HG02763 (cell line): ENCODE measurements at regions not wholly inside any gene's neighbourhood (a gene's known extent, or its start where the extent isn't known, plus 50 kb on each side); places are given as distances from the start of the nearest gene placed in this dataset.

Experiments
- ATAC-seq: cut with Tn5 transposase; IDR thresholded peaks from one replicate; pipeline ENCODE4 v1.9.1; 2021; ENCODE audit warnings: mild to moderate bottlenecking, moderate library complexity; ENCODE audit not compliant: unreplicated experiment

DNA sequence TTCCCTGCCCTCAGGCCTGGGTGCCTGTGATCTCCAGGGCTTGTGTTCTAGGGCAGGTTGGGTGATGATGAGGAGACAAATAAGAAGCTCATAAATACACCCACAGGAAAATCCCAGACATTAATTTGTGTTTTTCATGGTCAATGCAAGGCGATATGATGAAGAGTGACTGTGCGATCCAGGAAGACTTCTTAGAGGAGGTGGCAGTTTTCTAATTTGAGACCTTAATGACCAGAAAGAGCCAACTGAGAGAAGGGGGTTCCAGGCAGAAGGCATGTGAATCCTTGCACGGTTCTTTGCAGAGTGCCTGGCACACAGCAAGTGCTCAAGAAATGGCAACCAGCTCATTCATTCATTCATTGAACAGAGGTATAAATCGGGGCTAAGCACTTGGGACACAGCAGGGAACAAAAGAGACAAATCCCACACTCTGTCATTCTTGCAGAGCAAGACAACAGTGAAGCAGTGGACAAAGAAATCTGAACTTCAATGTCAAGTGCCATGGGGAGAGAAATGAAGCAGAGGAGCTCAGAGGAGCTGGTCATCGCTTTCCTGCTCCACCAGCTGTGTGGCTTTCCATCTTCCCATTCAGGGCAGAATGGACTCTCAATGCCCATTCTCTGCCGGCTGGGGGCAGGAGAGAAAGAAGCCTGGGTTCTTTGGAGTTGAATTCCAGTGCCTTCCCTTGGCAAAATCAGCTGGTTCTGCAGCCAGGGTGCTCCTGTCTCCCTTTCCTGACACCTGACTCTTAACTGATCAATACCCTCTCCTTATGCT, 128.3 kb downstream of the AACS start:
- ATAC-seq: no peak

DNA sequence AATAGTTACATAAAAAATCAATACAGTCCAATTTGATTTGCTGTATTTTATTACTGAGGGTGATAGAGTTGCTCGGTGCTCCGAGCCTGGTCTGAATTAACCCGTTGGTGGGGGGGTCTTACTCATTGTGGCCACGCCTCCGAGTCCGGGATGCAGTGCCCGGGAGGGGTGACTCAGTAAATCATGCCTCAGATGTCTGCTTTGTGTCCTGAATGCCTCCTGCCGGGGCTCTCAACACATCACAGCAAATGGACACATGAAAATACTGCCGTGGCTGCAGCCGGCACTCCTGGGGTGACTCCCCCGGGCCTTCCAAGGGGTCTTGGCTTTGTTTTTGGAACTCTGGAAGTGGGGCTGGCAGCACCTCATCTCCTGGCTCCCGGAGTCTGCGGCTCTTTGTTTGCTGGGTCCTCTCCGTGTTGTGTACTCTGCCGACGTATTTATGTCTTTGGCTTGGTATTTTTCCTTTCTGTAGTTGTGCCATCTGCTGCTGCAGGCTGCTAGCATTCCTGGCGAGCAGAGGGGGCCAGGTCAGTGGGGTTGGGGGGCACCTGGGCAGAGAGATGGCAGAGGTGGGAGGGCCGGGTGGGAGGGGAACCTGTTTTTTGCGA, 129.0 kb downstream of the AACS start:
- ATAC-seq: no peak

DNA sequence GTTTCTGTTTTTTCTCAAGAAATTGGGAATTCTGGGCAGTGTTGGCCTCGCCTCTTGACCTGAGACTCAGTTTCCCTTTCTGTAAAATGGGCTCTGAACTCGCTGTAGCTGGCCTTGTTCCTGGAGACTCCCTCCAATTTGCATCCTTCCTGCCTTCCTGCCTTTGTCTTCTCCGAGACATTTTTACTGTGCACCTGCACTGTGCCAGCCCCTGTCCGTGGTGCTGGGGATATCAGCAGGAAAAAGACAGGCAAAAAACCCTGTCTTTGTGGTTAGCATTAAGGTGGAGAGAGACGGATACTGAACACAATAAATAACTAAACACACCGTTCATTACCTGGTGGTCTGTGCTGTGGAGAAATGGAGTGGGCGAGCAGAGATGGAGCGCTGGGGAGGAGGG, 129.8 kb downstream of the AACS start:
- no peak for ATAC-seq

DNA sequence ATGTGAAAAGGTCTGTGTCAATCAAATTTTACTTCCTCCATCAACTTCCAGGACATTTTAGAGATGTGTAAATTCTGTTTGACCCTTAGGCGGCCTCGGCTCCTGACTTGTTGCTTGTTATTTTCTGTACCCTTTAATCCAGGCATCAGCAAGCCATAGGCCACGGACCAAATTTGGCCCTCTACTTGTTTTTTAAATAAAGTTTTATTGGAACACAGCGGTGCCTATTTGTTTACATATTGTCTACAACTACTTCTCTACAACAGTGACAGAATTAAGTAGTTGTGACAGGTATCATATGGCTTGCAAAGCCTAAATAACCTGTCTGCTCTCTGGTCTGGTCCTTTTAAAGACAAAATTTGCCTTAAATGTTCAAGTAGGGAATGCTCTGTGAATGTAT, 132.1 kb downstream of the AACS start:
- ATAC-seq: no peak

DNA sequence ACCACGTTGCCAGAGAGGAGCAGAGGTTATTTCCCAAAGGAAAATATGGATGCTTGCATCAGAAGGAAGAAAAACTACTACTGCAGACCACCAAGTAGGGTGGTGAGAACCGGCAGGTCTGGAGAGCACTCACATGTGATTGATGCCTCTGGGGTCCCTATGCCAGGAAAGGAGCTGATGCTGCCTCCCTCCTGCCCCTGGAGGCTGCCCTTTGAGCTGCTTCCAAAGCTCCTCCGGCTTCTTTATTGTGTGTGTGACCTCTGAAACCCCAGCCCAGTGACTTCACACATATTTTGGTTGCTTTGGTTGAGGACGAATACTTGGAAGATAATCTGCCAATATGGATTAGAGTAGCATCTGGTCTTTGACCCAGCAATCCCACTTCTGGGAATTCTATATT, 133.4 kb downstream of the AACS start:
- no peak for ATAC-seq

DNA sequence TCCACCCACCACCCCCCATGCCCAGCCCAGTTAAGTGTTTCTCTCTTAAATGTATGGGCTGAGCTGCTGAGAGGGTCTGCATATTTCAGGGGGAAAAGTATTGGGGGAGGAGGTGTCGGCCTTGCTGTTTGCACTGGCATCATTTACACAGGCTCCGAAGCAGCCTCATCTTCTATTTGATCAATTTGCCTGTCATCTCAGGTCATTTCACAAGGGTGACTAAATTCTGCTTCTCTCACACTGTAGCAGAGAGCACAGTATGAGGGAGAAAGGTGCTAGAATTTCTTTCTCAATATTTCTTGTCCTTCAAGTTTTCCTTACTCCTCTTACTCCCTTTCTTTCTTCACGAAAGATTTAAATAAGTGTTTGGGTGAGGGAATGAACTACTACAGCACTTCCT, 135.9 kb downstream of the AACS start:
- no peak for ATAC-seq

DNA sequence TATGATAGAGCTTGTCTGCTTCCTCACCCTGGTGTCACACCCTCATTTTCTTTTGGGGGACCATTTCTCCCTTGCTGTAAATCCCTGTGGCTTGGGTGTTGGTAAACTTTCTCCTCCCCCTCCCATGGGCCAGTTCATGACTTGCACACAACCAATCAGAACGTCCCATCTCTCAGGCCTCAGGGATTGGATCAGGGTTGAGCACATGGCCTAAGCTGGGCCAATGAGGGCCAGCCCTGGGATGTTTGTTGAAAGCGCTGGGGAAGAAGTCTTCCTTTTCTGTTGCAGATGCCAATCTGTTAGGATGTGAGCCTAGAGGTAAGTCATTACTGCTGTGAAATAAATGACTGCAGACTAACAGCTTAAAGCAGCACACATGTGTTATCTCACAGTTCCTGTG, 136.7 kb downstream of the AACS start:
- no peak for ATAC-seq

DNA sequence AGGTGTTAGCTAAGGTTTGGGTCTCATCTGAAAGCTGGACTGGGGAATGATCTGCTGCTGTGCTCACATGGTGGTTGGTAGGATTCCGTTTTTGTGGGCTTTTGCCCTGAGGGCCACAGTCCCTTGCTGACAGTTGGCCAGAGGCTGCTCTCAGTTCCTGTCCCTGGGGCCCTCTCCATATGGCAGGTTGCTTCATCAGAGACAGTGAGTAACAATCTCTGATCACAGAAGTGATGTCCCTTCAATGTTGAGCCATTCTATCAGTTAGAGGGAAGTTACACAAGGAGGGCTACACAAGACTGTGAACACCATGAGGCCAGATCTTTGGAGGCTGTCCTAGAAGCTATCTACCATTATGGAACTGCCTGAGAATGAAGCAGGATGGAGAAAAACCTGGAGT, 137.2 kb downstream of the AACS start:
- no peak for ATAC-seq

DNA sequence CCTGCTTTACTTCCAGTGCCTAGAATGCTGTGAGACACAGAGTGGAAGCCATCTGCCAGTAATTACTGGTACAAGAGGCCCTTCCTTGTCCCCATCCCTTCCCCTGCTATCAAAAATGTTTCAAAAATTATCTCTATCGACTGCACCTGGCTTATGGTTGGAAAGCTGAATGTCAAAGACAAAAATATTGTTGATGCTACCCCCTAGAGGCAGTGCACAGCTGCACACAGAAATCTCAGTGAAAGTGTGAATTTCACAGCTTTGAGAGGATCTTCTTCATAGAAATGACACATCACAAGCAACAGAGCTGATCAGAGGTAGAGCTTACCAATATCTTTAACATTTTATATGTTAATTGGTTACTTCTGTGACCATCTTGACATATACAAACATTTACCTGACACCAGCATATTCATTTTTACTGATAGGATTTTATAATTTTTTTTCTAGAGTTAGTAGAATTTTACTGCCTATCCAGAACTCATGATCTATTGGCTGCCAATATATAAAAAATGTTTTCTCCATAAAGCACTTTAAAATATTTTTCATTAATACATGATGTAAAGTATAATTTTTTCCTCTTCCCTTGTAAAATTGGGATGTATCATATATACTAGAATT, 138.0 kb downstream of the AACS start:
- ATAC-seq: no peak

DNA sequence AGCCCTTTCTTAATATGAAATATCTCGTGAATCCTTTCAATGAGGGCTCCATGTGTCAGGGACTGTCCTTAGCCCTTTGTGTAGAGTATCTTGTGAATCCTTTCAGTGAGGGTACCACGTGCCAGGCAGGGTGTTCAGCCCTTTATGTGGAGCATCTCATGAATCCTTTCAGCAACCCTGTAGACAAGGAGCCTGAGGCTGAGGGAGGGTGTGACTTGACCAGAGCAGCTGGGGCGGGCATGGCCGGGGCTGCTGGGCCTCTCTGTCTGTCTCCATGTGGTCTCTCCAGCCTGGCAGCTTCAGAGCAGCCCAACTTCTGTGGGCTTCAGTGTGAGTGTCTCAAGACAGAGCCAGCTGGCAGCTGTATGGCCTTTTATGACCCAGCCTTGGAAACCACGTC, 140.2 kb downstream of the AACS start:
- no peak for ATAC-seq

DNA sequence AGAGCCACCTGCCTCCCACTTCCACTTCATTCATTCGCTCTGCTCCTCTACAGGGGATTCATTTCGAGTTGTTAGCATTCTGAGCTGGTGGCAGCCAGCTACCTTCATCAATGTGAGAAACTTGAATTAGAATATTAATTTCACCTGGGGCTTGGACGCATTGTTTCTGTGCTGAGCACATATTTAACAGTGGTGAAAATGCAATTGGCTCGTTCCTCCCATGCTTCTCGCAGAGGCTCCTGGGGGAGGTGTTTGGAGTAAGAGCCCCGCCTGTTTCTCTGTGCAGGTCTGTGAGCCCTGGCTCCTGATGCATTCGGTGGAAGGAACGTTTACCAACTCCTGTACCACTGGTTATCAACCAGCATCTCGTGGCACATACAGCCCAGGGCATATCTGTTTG, 141.5 kb downstream of the AACS start:
- no peak for ATAC-seq

DNA sequence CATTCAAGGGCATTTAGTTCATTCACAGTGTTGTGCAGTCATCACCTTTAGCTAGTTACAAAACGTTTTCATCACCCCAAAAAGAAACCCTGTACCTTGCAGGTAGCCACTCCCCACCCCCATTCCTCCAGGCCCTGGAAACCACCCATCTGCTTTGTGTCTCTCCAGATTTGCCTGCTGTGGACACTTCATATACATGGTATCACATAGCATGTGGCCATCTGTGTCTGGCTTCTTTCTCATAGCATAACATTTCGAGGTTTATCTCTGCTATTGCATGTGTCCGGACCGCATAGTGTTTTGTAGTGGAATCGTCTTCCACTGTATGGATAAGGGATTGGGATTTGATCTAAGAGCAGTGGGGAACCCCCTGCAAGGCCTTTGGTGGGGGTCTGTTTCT, 143.1 kb downstream of the AACS start:
- ATAC-seq: no peak

DNA sequence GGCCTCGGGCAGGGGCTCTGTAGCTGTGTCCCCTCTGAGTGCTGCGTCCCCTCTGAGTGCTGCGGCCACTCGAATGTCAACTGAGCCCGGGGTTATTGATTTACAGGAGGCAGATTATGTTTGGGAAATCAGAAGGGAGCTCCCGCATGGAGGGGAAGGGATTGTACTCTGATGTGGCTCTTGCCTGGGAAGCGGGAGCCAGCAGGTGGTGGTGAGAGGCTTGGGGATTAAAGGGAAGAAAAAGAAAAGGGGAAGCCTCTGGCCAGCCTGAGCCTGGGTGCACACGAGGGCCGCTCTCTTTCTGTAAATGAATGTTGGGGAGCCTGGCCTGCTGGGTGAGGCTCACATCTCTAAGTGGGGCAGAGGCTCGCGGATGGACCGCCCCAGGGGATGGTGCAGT, 143.7 kb downstream of the AACS start:
- no peak for ATAC-seq

DNA sequence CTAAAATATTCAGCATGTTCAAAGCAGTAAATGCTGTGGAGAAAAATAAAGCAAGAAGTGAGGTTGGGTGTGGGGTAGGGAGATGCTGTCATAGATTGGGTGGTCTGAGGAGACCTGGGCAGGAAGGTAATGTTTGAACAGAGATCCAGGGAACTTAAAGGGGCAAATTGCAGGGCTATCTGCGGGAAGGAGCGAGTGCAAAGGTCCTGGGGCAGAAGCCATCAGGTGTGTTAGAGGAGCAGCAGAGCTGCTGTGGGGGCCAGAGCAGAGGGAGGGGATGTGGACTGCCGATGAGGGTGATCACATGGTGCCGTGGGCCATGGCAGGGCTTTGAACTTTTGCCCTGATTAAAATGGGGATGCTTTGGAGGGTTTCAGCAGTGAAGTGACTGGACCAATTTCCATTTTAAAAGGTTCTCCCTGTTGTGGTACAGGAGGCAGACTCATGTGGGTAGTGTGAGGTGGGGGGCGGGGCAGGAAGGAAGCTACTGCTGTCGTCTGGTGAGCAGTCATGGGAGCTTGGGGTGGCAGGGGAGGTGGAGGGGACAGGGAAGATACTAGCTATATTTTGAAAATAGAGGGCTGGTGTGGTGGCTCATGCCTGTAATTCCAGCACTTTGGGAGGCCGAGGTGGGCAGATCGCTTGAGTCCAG, 145.0 kb downstream of the AACS start:
- no peak for ATAC-seq

DNA sequence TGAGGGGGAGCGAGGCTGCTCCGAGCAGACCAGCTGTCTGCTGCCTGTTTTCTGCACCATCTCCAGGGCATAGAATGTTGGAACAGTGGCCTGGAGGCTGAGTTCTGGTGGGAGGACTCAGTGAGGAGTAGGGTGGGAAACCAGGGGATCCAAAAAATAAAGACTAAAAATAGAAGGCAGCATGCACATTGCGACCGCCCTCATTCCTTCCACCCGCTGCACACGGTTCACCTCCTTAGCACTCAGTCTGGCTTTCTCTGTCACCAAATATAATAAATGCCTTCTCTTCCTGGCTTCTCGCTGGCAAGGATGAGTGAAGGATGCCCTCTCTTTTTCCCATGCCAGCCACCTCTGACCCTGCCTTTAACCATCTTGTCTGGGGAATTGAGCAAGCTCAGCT, 146.2 kb downstream of the AACS start:
- no peak for ATAC-seq

DNA sequence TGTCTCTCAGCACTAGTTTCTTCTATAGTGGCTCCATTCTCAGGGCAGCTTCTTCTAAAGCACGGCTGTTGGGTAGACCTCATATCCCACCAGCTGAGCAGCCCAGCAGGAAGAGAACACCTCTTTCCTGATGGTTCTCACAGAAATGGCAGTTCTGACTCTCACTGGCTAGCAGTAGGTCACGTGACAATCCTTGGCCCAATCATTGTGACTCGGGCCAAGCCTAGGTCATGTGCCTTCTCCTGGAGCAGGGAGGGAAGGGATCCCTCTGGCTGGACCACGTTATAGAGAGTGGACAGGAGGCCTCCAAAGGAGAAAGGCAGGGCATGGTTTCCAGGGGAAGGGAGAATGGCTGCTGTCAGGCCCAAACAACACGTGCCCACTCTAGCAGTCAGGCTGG, 149.1 kb downstream of the AACS start:
- no peak for ATAC-seq

DNA sequence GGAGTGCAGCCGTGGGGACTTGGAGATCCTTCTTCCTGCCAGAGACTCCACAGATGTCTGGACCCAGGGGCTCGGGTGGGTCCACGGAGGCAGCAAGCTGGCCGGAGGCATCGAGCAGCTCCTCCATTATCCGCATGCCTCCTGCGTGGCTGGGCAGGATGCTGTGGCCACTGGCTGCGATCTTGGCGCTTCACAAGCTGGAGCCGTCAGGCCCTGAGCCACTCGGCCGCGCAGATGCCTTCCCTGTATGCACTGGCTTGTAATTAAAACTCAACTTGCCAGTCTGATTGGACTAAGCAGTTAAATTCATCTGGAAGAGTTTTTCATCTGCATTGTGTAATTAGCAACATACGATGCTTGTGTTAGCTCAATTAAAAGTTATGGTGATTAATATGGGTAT, 151.5 kb downstream of the AACS start:
- no peak for ATAC-seq

DNA sequence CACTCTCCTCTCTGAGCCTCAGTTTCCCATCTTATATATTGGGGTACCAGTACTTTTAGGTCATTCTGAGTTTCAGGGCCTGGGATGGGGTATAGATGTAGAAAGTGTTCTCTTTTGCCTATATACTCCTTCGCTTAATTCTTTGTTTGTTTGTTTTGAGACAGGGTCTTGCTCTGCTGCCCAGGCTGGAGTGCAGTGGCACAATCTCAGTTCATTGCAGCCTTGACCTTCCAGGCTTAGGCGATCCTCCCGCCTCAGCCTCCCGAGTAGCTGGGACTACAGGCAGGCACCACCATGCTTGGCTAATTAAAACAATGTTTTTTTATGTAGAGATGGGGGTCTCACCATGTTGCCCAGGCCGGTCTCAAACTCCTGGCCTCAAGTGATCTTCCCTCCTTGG, 152.1 kb downstream of the AACS start:
- no peak for ATAC-seq

DNA sequence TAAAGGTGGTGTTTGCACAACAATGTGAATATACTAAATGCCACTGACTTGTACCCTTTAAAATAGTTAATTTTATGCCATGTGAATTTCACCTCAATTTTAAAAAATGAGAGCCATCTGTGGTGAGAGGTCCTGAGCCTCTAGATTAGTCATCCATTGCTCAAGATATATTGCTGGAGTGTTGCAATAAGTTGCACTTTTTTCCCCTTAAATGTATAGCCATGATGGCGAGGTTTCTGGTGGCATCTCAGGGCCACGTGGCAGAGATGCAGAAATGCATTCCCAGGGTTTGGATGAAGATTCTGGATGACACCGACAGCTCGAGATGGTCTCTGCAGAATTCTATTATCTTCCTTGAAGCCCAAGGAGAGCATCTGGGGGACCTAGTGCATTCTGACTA, 153.7 kb downstream of the AACS start:
- ATAC-seq: no peak

DNA sequence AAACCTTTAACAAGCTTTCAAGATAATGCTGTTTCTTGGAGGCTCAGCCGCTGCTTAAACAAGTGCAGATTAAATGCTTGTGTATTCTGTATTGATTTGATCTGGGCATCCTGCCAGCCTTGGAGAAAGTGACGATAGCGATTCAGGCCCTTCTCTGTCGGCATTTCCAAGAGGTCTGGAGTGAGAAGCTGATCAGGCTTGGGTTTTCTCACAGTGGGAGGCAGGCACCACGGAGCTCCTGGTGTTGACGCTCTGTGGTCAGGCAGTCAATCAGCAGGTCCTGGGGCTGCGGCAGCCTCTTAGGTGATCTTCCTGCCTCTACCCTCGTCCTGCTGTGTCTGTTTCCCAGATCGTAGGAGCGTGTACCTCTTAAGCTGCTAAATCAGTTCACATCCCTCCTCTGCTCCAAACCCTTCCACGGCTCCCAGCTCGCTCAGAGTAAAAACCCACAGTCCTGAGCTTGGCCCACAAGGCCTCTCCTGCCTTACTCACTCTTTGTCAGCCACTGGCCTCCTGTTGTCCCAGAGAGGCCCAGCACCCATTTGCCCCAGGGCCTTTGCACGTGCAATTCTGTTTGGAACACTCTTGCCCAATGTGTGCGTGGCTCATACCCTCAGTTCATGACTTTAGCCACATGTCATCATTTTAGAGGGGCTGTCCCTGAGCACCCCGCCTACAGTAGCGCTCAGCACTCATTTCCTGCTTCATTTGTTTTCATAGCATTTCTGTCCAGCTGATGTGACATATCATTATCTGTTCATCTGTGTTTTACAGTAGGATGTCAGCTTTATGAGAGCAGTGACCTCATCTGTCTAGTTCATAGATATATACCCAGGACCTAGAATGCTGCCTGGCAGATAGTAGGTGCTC, 155.4 kb downstream of the AACS start:
- no peak for ATAC-seq

DNA sequence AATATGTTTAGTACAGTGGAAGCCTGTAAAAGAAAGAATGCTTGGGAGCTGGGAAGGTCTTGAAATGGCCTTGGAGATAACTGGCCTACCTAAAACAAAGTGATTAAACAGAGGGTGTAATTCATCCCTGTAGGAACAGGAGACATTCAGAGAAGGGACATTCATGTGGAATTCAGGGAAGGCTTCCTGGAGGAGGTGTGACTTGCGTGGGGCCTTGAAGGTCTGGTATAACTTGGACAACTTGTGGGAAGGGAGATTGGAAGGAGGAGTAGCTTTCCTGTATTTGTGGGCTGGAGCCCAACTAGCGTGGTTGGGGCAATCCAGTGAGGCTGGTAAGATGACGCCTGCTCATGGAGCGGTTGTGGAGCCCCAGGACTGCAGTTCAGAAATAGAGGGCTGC, 156.4 kb downstream of the AACS start:
- no peak for ATAC-seq
